Stimulated activated naive CD8-positive, alpha-beta T cell treated with anti-CD3 and anti-CD28 coated beads, Interleukin-15, Interleukin-2, amounts not matched to agents 100 ng/mL and 50 ng/mL, for 24 hours (primary cell): ENCODE measurements at regions not wholly inside any gene's neighbourhood (a gene's known extent, or its start where the extent isn't known, plus 50 kb on each side); places are given as distances from the start of the nearest gene placed in this dataset.
"Not testable (repeated sequence)": the region's sequence is repeated elsewhere in the genome, so short reads cannot be mapped to it uniquely, and the experiment has no call there.

ENCODE experiments used
- H3K27ac Mint-ChIP-seq: one replicate; pipeline ENCODE4 v1.8.0; 2021; ENCODE audit warnings: mild to moderate bottlenecking, mixed read lengths
- H3K27me3 Mint-ChIP-seq: one replicate; pipeline ENCODE4 v1.8.0; 2021; ENCODE audit warnings: mixed read lengths
- H3K36me3 Mint-ChIP-seq: one replicate; pipeline ENCODE4 v1.8.0; 2021; ENCODE audit warnings: low read depth, mixed read lengths
- H3K4me1 Mint-ChIP-seq: one replicate; pipeline ENCODE4 v1.8.0; 2021; ENCODE audit warnings: low read depth, mixed read lengths
- H3K4me3 Mint-ChIP-seq: one replicate; pipeline ENCODE4 v1.8.0; 2021; ENCODE audit warnings: mild to moderate bottlenecking, mixed read lengths
- H3K9me3 Mint-ChIP-seq: one replicate; pipeline ENCODE4 v1.8.0; 2021; ENCODE audit warnings: mixed read lengths

GRCh38 chr17:70934231-70934630 lies 764.9 kb downstream of the KCNJ2 start:
- H3K27me3 Mint-ChIP-seq: no peaks in the 10 kb centered on the region
- no peak overlapping the region for H3K27ac Mint-ChIP-seq

GRCh38 chr17:70934835-70935234 lies 765.5 kb downstream of the KCNJ2 start:
- Mint-ChIP-seq H3K4me3 (no peak overlapping the region), H3K27ac (no peak overlapping the region), H3K9me3 (peaks cover 4% of the 10 kb centered on the region), H3K27me3 (no peaks in the 10 kb centered on the region), H3K36me3 (no peaks in the 10 kb centered on the region), H3K4me1 (no peaks in the 10 kb centered on the region)

More at GRCh38 chr17:70934231-70934630, 764.9 kb downstream of the KCNJ2 start:
- Mint-ChIP-seq H3K9me3 (peaks cover 4% of the 10 kb centered on the region), H3K4me1 (no peaks in the 10 kb centered on the region), H3K36me3 (no peaks in the 10 kb centered on the region), H3K4me3 (no peak overlapping the region)

- Mint-ChIP-seq H3K4me3 (no peak overlapping the region), H3K27ac (no peak overlapping the region), H3K4me1 (no peaks in the 10 kb centered on the region), H3K9me3 (peaks cover 4% of the 10 kb centered on the region), H3K36me3 (no peaks in the 10 kb centered on the region), H3K27me3 (no peaks in the 10 kb centered on the region)
Observed at GRCh38 chr17:70936724-70937123, 767.4 kb downstream of the KCNJ2 start.

GRCh38 chr17:70938336-70938735 lies 769.0 kb downstream of the KCNJ2 start:
- no peaks in the 10 kb centered on the region for H3K36me3 Mint-ChIP-seq
- H3K4me1 Mint-ChIP-seq: no peaks in the 10 kb centered on the region
- H3K4me3 Mint-ChIP-seq: no peak overlapping the region
- peaks cover 4% of the 10 kb centered on the region for H3K9me3 Mint-ChIP-seq
- no peak overlapping the region for H3K27ac Mint-ChIP-seq
- no peaks in the 10 kb centered on the region for H3K27me3 Mint-ChIP-seq

GRCh38 chr17:70945386-70945785 lies 776.1 kb downstream of the KCNJ2 start:
- Mint-ChIP-seq H3K36me3 (no peaks in the 10 kb centered on the region), H3K9me3 (peaks cover 12% of the 10 kb centered on the region), H3K27me3 (no peaks in the 10 kb centered on the region), H3K4me3 (no peak overlapping the region), H3K27ac (no peak overlapping the region), H3K4me1 (no peaks in the 10 kb centered on the region)

GRCh38 chr17:70947215-70947614 lies 777.9 kb downstream of the KCNJ2 start:
- H3K27ac Mint-ChIP-seq: no peak overlapping the region
- no peaks in the 10 kb centered on the region for H3K36me3 Mint-ChIP-seq
- no peaks in the 10 kb centered on the region for H3K27me3 Mint-ChIP-seq
- peaks cover 24% of the 10 kb centered on the region for H3K9me3 Mint-ChIP-seq
- H3K4me1 Mint-ChIP-seq: no peaks in the 10 kb centered on the region
- H3K4me3 Mint-ChIP-seq: no peak overlapping the region

- no peak overlapping the region for H3K27ac Mint-ChIP-seq
- no peak overlapping the region for H3K4me3 Mint-ChIP-seq
- no peaks in the 10 kb centered on the region for H3K4me1 Mint-ChIP-seq
- no peaks in the 10 kb centered on the region for H3K27me3 Mint-ChIP-seq
- H3K9me3 Mint-ChIP-seq: peaks cover 31% of the 10 kb centered on the region
- H3K36me3 Mint-ChIP-seq: no peaks in the 10 kb centered on the region
Observed at GRCh38 chr17:70947636-70948565, 778.6 kb downstream of the KCNJ2 start.

GRCh38 chr17:70953140-70953539 lies 783.8 kb downstream of the KCNJ2 start:
- H3K36me3 Mint-ChIP-seq, H3K27ac Mint-ChIP-seq, H3K4me3 Mint-ChIP-seq, H3K4me1 Mint-ChIP-seq, H3K27me3 Mint-ChIP-seq: not testable (repeated sequence)
- peaks cover 36% of the 10 kb centered on the region for H3K9me3 Mint-ChIP-seq

GRCh38 chr17:70955441-70955840 lies 786.1 kb downstream of the KCNJ2 start:
- Mint-ChIP-seq H3K9me3 (peaks cover 27% of the 10 kb centered on the region), H3K4me1 (no peaks in the 10 kb centered on the region), H3K27me3 (no peaks in the 10 kb centered on the region), H3K27ac (no peak overlapping the region), H3K36me3 (no peaks in the 10 kb centered on the region), H3K4me3 (no peak overlapping the region)

GRCh38 chr17:70956726-70957125 lies 787.4 kb downstream of the KCNJ2 start:
- no peaks in the 10 kb centered on the region for H3K27me3 Mint-ChIP-seq

GRCh38 chr17:70961341-70961740 lies 792.0 kb downstream of the KCNJ2 start:
- Mint-ChIP-seq H3K9me3 (peaks cover 3% of the 10 kb centered on the region), H3K27me3 (no peaks in the 10 kb centered on the region), H3K27ac (no peak overlapping the region)

More at GRCh38 chr17:70956726-70957125, 787.4 kb downstream of the KCNJ2 start:
- H3K9me3 Mint-ChIP-seq: peaks cover 20% of the 10 kb centered on the region
- no peak overlapping the region for H3K4me3 Mint-ChIP-seq
- H3K27ac Mint-ChIP-seq: no peak overlapping the region
- H3K36me3 Mint-ChIP-seq: no peaks in the 10 kb centered on the region
- H3K4me1 Mint-ChIP-seq: no peaks in the 10 kb centered on the region

GRCh38 chr17:70968302-70968701 lies 799.0 kb downstream of the KCNJ2 start:
- Mint-ChIP-seq H3K36me3 (no peaks in the 10 kb centered on the region), H3K9me3 (peaks cover 4% of the 10 kb centered on the region), H3K27me3 (no peaks in the 10 kb centered on the region), H3K4me1 (no peaks in the 10 kb centered on the region), H3K4me3 (no peak overlapping the region), H3K27ac (no peak overlapping the region)

More at GRCh38 chr17:70961341-70961740, 792.0 kb downstream of the KCNJ2 start:
- no peaks in the 10 kb centered on the region for H3K4me1 Mint-ChIP-seq
- no peaks in the 10 kb centered on the region for H3K36me3 Mint-ChIP-seq
- no peak overlapping the region for H3K4me3 Mint-ChIP-seq

GRCh38 chr17:70969521-70970034 lies 800.2 kb downstream of the KCNJ2 start:
- no peak overlapping the region for H3K4me3 Mint-ChIP-seq
- H3K36me3 Mint-ChIP-seq: no peaks in the 10 kb centered on the region
- no peaks in the 10 kb centered on the region for H3K27me3 Mint-ChIP-seq
- H3K4me1 Mint-ChIP-seq: no peaks in the 10 kb centered on the region
- H3K27ac Mint-ChIP-seq: no peak overlapping the region
- peaks cover 4% of the 10 kb centered on the region for H3K9me3 Mint-ChIP-seq

GRCh38 chr17:70976447-70976846 lies 807.1 kb downstream of the KCNJ2 start:
- H3K4me1 Mint-ChIP-seq: no peaks in the 10 kb centered on the region
- H3K36me3 Mint-ChIP-seq: no peaks in the 10 kb centered on the region
- H3K27me3 Mint-ChIP-seq: no peaks in the 10 kb centered on the region
- no peak overlapping the region for H3K4me3 Mint-ChIP-seq
- H3K27ac Mint-ChIP-seq: no peak overlapping the region
- peaks cover 14% of the 10 kb centered on the region for H3K9me3 Mint-ChIP-seq

- Mint-ChIP-seq H3K27me3 (no peaks in the 10 kb centered on the region), H3K4me3 (no peak overlapping the region), H3K9me3 (peaks cover 19% of the 10 kb centered on the region), H3K4me1 (no peaks in the 10 kb centered on the region), H3K27ac (no peak overlapping the region), H3K36me3 (no peaks in the 10 kb centered on the region)
Observed at GRCh38 chr17:70984873-70985272, 815.5 kb downstream of the KCNJ2 start.
